Keratinocyte (primary cell): ENCODE measurements at regions not wholly inside any gene's neighbourhood (a gene's known extent, or its start where the extent isn't known, plus 50 kb on each side); places are given as distances from the start of the nearest gene placed in this dataset.

Source experiments
- DNase-seq: peaks from one replicate; pipeline ENCODE4 v3.0.0-alpha.2; 2011; ENCODE audit warnings: low read depth, missing footprints, low spot score
- FAIRE-seq: peaks from 2 replicates; lab custom pipeline; 2011; peaks lifted over from hg19 to GRCh38; lab: Jason Lieb, UNC
- H2AFZ ChIP-seq: 2 replicates; pipeline ENCODE4 v1.6.0; 2012; ENCODE audit warnings: low read length, control low read depth, inconsistent platforms; ENCODE audit not compliant: control insufficient read depth
- H3K27ac ChIP-seq: 2 replicates; pipeline ENCODE4 v1.5.1; 2011; ENCODE audit warnings: low read length; ENCODE audit not compliant: control insufficient read depth, insufficient read depth
- H3K27me3 ChIP-seq: 3 replicates; pipeline ENCODE4 v1.6.0; 2011; ENCODE audit warnings: low read length; ENCODE audit not compliant: control insufficient read depth, insufficient read depth; ENCODE audit errors: extremely low read depth
- H3K36me3 ChIP-seq, 2 experiments: 2 replicates in 1 of 2; 3 replicates in 1 of 2; pipeline ENCODE4 v1.5.1; 2011; ENCODE audit warnings: low read length in 2 of 2, mild to moderate bottlenecking in 1 of 2; ENCODE audit not compliant: control insufficient read depth in 2 of 2, insufficient read depth in 2 of 2; ENCODE audit errors: extremely low read depth in 1 of 2
- H3K4me1 ChIP-seq: 3 replicates; pipeline ENCODE4 v1.5.1; 2011; ENCODE audit warnings: low read length; ENCODE audit not compliant: control insufficient read depth, insufficient read depth; ENCODE audit errors: extremely low read depth
- H3K4me2 ChIP-seq: 3 replicates; pipeline ENCODE4 v1.6.0; 2011; ENCODE audit warnings: low read depth, low read length; ENCODE audit not compliant: control insufficient read depth, insufficient read depth; ENCODE audit errors: extremely low read depth
- H3K4me3 ChIP-seq, 3 experiments: fragments of 200-600 bp in 1 of 3; sonication (generic) in 1 of 3; 2 replicates in 2 of 3; 3 replicates in 1 of 3; pipeline ENCODE4 v1.5.1; 2011 to 2016; ENCODE audit warnings: low read length in 3 of 3, mild to moderate bottlenecking in 3 of 3, control low read depth in 2 of 3, inconsistent platforms in 1 of 3, low read depth in 1 of 3, mixed read lengths in 1 of 3, mixed run types in 1 of 3, moderate library complexity in 1 of 3; ENCODE audit not compliant: control insufficient read depth in 2 of 3, insufficient read depth in 2 of 3; ENCODE audit errors: extremely low read depth in 1 of 3
- H3K79me2 ChIP-seq: 2 replicates; pipeline ENCODE4 v1.6.0; 2012; ENCODE audit warnings: low read length; ENCODE audit not compliant: control insufficient read depth, insufficient read depth
- H3K9ac ChIP-seq: 3 replicates; pipeline ENCODE4 v1.6.0; 2011; ENCODE audit warnings: low read length; ENCODE audit not compliant: control insufficient read depth, insufficient read depth; ENCODE audit errors: extremely low read depth
- H3K9me1 ChIP-seq: 3 replicates; pipeline ENCODE4 v1.6.0; 2011; ENCODE audit warnings: low read length; ENCODE audit not compliant: control insufficient read depth, insufficient read depth; ENCODE audit errors: extremely low read depth
- H3K9me3 ChIP-seq: 2 replicates; pipeline ENCODE4 v1.5.1; 2012; ENCODE audit warnings: low read depth, low read length; ENCODE audit not compliant: control insufficient read depth
- H4K20me1 ChIP-seq: 3 replicates; pipeline ENCODE4 v1.6.0; 2011; ENCODE audit warnings: low read length; ENCODE audit not compliant: control insufficient read depth, insufficient read depth; ENCODE audit errors: extremely low read depth
- EZH2 ChIP-seq: IDR thresholded peaks from one replicate; pipeline ENCODE4 v1.6.1; 2012; ENCODE audit warnings: inconsistent platforms, mild to moderate bottlenecking, low read length, moderate library complexity
- dilution Hi-C: fragments of 300-500 bp; cut with MboI; formaldehyde crosslinking; loops from one replicate; pipeline ENCODE4 v1.7.0; 2020; ENCODE audit warnings: low sequenced_read_pairs; ENCODE audit not compliant: extremely low pct_ligation_motif_present
- TF ChIP-seq, protein P1 (sequence below), 3 experiments: IDR thresholded peaks in 1 of 3; conservative IDR thresholded peaks in 1 of 3; optimal IDR thresholded peaks in 1 of 3; 2 replicates in 2 of 3; 3 replicates in 1 of 3; pipeline versions ENCODE3 to v1.5.1; 2011; ENCODE audit warnings: low read length in 3 of 3, mild to moderate bottlenecking in 3 of 3, moderate library complexity in 2 of 3, control low read depth in 1 of 3, inconsistent platforms in 1 of 3; ENCODE audit not compliant: insufficient read depth in 2 of 3; ENCODE audit errors: extremely low read depth in 1 of 3

GRCh38 chr2:64809216-64809615 is 155.5 kb upstream of the SERTAD2 start:
- FAIRE-seq (no peak), DNase-seq (no peak)
- H3K27ac ChIP-seq, result no peak overlapping the region
- dilution Hi-C loops, result no loop called here
- H3K9ac ChIP-seq, result no peak overlapping the region
- no peak overlapping the region for H2AFZ ChIP-seq
- H3K4me3 ChIP-seq, result no peak overlapping the region
- TF ChIP-seq EZH2, result no peak
- TF ChIP-seq, protein P1, sequence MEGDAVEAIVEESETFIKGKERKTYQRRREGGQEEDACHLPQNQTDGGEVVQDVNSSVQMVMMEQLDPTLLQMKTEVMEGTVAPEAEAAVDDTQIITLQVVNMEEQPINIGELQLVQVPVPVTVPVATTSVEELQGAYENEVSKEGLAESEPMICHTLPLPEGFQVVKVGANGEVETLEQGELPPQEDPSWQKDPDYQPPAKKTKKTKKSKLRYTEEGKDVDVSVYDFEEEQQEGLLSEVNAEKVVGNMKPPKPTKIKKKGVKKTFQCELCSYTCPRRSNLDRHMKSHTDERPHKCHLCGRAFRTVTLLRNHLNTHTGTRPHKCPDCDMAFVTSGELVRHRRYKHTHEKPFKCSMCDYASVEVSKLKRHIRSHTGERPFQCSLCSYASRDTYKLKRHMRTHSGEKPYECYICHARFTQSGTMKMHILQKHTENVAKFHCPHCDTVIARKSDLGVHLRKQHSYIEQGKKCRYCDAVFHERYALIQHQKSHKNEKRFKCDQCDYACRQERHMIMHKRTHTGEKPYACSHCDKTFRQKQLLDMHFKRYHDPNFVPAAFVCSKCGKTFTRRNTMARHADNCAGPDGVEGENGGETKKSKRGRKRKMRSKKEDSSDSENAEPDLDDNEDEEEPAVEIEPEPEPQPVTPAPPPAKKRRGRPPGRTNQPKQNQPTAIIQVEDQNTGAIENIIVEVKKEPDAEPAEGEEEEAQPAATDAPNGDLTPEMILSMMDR (optimal IDR thresholded peaks at IDR 0.05 in 1 of 3, IDR thresholded peaks at IDR 0.05 in 1 of 3, conservative IDR thresholded peaks at IDR 0.05 in 1 of 3; ENCODE audit: extremely low read depth in 1 of 3, insufficient read depth in 2 of 3, low read length in 3 of 3), result no peak
- H3K79me2 ChIP-seq, result no peaks in the 10 kb centered on the region
- H3K27me3 ChIP-seq, result no peaks in the 10 kb centered on the region
- no peaks in the 10 kb centered on the region for H3K9me1 ChIP-seq
- H3K4me2 ChIP-seq, result no peak overlapping the region
- H3K4me1 ChIP-seq, result peaks cover 23% of the 10 kb centered on the region
- H4K20me1 ChIP-seq, result no peaks in the 10 kb centered on the region
- no peaks in the 10 kb centered on the region for H3K36me3 ChIP-seq
- H3K9me3 ChIP-seq, result no peaks in the 10 kb centered on the region

- H3K4me3 ChIP-seq, result no peak overlapping the region
- no peak for TF ChIP-seq EZH2
- TF ChIP-seq, protein P1 (optimal IDR thresholded peaks at IDR 0.05 in 1 of 3, IDR thresholded peaks at IDR 0.05 in 1 of 3, conservative IDR thresholded peaks at IDR 0.05 in 1 of 3; ENCODE audit: extremely low read depth in 1 of 3, insufficient read depth in 2 of 3, low read length in 3 of 3), result no peak
- no peaks in the 10 kb centered on the region for H3K79me2 ChIP-seq
- dilution Hi-C loops, result no loop called here
- no peaks in the 10 kb centered on the region for H3K27me3 ChIP-seq
- H3K9me1 ChIP-seq, result no peaks in the 10 kb centered on the region
- H3K27ac ChIP-seq, result no peak overlapping the region
- FAIRE-seq, result no peak
- H3K4me1 ChIP-seq, result peaks cover 17% of the 10 kb centered on the region
- no peaks in the 10 kb centered on the region for H3K9me3 ChIP-seq
- no peak for DNase-seq
- H2AFZ ChIP-seq, result peak overlapping the region; percentile 93
- no peak overlapping the region for H3K9ac ChIP-seq
- peak overlapping the region; percentile 20 for H3K4me2 ChIP-seq
- H4K20me1 ChIP-seq, result no peaks in the 10 kb centered on the region
- no peaks in the 10 kb centered on the region for H3K36me3 ChIP-seq
Measured at GRCh38 chr2:64812285-64812684, 158.6 kb upstream of the SERTAD2 start.
